ENCODE measurements at regions not wholly inside any gene's neighbourhood (a gene's known extent, or its start where the extent isn't known, plus 50 kb on each side); places are given as distances from the start of the nearest gene placed in this dataset.

- no peak overlapping the region for H3K4me3 ChIP-seq (ENCODE audit: control insufficient read depth, low read depth, low read length)
- TF ChIP-seq, protein P1, sequence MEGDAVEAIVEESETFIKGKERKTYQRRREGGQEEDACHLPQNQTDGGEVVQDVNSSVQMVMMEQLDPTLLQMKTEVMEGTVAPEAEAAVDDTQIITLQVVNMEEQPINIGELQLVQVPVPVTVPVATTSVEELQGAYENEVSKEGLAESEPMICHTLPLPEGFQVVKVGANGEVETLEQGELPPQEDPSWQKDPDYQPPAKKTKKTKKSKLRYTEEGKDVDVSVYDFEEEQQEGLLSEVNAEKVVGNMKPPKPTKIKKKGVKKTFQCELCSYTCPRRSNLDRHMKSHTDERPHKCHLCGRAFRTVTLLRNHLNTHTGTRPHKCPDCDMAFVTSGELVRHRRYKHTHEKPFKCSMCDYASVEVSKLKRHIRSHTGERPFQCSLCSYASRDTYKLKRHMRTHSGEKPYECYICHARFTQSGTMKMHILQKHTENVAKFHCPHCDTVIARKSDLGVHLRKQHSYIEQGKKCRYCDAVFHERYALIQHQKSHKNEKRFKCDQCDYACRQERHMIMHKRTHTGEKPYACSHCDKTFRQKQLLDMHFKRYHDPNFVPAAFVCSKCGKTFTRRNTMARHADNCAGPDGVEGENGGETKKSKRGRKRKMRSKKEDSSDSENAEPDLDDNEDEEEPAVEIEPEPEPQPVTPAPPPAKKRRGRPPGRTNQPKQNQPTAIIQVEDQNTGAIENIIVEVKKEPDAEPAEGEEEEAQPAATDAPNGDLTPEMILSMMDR (IDR thresholded peaks at IDR 0.05; ENCODE audit: control insufficient read depth, insufficient read depth, low read depth, low read length, missing control alignments): no peak
- DNase-seq (ENCODE audit: low read depth): no peak
These were observed 161.1 kb downstream of the VEGFC start for GRCh38 chr4:176631611-176632010.
